Hematopoietic multipotent progenitor cell treated with erythropoietin and hydrocortisone succinate and interleukin-3 and kit ligand, for 4 days (in vitro differentiated cells): ENCODE measurements at regions not wholly inside any gene's neighbourhood (a gene's known extent, or its start where the extent isn't known, plus 50 kb on each side); places are given as distances from the start of the nearest gene placed in this dataset.
A peak's percentile ranks its signal among the peaks of the same experiment; 100 is the strongest.

Experiments used
- DNase-seq: peaks from one replicate; pipeline ENCODE4 v3.0.0-alpha.2; 2015

DNA sequence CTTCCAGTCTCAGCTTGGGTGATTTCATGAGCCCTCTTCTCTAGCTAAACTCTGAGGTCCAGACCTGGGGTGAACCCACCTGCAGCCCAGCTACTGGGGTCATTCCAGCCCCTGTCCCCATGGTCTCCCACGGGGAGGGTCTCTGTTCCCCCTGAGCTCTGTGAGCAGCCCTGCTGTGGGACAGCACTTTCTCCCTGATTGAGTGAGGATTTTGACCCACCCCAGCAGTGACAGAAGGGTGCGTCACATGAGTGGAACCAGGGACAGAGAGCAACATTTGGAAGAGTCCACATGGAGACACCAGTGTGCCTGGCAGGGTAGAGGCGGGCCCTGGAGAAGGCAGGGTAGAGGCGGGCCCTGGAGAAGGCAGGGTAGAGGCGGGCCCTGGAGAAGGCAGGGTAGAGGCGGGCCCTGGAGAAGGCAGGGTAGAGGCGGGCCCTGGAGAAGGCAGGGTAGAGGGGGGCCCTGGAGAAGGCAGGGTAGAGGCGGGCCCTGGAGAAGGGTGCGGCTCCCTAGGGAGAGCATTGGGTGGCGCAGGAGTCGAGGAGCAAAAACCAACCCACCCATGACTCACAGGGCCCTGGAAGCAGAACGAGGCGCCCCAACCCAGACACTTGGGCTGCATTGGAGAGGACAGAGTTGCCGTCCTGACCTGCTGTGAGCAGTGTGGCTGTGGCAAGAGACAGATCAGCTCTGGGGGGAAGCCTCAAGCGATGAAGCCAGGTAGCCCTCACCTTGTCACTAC is 227.7 kb upstream of the B3GAT1 start:
- peak; percentile 19 for DNase-seq

DNA sequence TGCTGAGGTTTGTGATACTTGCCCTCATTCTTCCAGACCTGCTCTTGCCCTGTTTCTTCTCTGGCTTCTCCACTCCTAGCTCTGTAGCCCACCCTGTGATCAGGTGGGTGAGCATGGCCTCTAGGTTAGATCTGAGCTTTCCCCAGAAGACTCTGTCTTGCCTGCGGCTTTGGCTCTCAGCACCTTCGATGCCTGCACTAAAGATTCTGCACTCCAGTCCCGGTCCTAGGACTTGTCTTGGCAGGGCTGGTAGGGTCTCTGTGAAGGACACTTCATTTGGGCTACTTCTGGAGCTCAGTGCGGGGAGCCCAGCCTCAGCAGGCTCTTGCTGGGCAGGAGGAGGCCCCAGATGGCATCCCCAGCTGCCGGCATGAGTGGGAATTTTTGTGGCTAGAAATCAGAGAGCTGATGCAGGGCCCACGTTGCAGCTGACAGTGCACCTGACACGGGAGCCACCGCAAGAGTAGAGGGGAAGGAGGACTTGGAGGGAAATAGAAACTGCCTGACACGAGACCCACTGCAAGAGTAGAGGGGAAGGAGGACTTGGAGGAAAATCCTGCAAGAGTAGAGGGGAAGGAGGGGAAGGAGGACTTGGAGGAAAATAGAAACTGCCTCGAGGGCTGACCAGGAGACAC is 226.9 kb upstream of the B3GAT1 start:
- DNase-seq = no peak

DNA sequence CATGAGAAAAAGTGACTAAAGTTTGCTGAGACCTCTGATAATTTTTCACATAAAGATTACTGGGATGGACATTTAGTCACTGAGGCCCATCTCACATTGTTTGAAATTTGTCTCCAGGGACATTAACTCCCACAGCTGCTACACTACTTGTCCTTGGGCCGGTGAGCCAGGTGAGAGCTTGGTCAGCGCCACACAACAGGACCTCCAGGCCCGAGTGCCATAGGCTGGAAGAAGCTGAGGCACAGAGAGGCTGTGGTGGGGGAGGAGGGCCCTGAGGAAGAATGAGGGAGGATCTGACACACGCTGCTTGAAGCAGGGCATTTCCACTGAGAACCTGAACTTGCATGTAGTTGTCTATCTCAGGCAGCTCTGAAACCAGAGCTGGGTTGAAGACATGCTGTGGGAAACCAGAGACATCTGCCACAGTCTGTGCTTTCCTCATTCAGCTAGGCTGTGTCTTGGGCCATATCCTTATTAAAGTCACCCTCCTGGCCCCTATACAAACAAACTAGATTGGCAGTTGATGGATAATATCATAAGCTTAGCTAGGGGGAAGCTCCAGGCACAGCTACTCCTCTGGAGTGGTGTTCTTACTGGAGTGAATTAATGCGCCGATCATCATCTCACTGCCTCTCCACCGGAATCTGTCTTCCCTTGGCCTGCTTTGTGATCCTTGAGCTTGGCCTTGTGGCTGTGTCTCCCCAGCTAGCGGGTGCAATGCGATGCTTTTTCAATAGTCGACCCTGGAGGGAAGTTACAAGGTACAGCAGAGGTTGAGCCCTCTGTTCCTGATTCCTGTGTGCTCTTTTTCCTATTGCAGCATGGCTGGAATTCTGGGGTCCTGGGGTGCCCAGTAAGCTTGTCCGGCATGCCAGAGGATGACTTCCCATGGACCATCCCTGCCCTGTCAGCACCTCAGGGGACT is 225.3 kb upstream of the B3GAT1 start:
- DNase-seq = no peak

DNA sequence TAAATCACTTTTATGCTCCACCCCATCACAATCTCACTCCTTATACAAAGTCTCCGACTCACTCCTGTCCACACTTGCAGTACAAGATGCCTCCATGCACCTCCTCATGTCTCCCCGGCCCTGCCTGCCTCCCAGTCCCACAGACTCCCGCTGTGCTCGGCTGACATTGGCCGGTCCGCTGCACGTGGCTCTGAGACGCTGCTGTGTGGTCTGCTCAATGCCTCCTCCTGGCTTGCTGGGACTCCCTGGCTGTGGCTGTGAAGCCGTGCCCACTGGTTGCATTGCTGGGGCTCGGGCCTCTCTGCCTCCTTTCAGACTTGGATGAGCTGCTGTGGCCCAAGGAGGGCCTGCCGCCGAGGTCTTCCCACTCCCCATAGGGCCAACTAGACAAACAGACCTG is 224.0 kb upstream of the B3GAT1 start:
- DNase-seq = no peak

DNA sequence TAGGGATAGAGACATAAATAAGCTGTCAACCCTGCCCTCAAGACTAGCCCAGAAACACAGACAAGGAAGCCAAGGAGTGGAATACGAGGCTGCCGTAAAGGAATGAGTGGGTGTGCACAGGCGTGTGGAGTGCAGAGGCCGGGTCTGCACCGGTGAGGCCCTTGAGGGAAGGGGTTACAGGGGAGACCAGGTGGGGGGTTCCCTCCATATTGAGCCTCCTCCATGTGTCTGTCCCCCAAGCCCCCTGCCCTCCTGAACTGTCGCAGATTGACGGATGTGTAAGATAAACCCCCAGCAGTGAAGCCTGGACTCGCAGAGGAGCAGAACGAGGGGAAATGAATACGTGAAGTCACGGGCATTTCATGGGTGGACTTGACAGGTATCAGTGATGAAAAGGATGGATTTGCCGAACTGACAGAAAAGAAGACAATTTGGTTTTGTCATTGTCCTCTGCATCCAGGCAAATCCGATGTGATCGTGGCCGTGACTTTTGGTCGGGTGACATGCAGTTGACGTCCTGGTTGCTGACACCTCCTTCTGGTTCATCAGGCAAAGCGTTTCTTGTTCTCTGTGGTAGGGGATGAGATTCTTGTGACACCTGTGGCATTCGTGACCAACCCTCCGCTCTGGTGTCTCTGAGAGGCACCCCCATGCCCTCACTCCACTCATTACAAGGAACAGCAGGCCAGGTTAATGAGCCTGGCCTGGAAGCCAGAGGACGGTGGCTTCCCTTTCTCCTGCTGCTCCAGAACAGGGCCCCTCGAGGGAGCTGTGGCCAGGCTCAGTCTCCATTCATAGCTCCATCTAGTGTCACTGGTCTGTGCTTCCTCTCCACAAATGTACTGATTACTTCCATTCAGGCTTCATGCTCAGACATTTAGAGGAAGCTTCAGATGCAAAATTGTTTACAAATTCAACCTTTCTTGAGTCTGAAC is 223.1 kb upstream of the B3GAT1 start:
- no peak for DNase-seq

DNA sequence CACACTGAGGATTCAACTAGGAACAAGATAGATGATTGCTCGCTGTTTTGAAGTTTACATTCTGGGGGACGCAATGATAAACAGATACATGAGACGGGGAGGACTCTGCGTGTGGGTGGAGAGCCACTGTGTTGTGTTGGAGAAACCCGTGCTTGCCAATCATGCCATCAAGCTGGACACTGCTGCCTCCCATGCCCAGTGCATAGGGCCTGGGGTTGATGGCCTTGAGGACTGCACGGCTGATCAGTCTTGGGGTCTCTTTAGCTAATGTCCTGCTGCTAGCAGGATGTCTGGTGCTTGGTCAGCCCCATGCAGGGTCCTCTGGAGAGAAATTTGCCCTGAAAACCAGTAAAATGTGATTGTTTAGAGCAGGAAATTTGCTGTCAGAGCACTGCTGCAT is 221.2 kb upstream of the B3GAT1 start:
- no peak for DNase-seq

DNA sequence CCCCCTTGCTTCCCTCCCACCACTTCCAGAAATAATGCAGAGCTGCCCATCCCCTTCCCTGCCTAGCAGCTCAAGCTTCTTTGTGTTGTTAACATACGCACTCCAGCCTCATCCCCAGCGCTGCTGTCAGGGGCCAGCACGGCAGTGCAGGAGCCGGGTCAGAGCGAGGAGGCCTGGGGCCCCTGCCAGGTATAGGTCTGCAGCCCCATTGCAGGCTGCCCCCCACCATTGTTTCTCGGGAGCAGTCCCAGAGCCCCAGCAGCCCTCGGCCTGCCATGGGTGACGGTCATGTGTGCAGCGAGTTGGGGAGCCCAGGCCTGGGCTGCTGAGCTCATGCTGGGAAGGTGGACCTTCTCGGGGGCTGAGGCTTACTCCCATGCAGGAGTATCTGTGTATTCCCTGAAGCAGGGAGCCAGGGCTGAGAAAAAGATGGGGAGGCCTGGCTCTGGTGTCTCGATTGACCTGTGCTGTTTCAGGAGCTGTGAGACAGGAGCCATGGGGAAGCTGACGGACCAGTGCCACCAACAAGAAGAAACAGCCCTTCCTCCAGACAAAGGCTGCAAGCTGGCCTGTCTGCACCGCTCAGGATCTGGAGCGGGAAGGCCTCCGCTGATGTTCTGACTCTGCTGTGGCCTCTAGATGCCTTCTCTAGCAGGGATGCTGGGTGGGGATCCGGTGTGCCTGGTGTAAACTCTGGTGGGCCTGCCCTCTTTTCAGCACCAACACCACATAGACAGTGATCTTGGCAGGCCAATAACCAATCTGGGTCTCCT is 220.5 kb upstream of the B3GAT1 start:
- DNase-seq = no peak

DNA sequence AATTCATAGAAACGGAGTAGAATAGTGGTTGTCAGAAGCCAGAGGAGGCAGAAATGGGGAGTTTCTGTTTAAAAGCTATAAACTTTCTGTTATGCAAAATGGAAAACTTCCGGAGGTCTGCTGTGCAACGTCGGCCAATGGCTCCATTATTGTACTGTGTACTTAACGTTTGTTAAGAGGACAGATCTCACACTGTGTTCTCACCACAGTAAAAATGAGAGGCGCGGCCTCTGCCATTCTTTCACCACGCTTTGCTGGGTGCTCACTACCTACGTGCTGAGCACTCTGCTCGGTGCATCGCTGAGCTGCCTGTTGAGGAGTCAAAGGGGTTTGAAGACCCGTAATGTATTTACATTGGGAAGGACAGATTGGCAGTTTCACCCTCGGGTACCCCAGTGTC is 218.8 kb upstream of the B3GAT1 start:
- no peak for DNase-seq

DNA sequence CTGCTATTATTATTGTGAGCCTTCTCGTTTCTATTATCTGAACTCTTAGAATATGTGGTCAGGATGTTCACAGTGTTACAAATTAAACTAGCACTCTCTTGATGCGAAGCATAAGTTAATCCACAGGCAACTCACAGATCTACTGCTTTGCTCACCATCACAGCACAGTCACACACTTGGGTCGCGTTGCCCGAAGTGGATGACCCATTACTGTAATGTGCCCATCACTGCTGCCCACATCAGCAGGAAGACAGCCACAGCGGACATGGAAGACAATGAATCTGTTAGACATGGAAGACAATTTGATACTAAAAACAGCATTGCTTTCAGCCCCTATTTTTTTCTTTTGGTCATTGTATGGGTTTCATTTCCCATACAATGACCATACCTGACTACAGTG is 216.4 kb upstream of the B3GAT1 start:
- DNase-seq = no peak

DNA sequence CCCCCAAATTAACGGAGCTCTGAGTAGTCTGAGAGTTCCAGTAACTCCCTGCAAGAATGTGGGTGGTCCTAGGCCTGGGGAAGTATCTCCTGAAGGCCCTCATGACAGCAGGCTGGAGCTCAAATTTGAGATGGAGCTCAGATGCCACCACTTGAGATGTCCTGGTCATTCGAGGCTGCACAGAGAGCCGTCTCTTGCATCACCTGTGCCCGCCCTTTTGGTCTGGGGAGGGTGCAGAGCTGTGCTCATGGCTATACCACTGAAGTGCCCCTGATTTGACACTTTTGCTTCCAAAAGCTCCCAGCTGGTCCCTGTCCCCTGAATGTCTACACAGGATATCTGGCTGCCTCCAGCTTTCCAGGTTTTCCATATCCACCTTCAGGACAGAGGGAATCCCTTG is 214.0 kb upstream of the B3GAT1 start:
- DNase-seq = no peak

DNA sequence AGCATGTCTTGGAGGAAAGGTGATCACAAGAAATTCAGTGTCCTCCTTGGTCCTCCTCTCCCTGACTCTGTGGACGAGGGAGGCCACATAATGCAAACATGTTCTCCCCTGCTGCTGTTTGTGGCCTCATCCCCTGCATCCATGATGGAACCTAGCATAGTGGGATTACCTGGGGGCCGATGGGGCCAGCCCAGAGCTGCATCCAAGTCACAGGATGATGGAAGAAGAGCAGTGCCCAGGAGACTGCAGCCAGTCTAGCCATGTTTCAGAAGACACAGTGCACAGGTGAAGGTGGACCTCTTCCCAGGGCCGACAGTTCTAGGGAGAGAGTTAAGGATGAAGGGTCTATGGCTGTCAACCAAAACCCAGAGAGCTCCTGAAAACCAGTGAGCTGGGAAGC is 213.6 kb upstream of the B3GAT1 start:
- DNase-seq = no peak

DNA sequence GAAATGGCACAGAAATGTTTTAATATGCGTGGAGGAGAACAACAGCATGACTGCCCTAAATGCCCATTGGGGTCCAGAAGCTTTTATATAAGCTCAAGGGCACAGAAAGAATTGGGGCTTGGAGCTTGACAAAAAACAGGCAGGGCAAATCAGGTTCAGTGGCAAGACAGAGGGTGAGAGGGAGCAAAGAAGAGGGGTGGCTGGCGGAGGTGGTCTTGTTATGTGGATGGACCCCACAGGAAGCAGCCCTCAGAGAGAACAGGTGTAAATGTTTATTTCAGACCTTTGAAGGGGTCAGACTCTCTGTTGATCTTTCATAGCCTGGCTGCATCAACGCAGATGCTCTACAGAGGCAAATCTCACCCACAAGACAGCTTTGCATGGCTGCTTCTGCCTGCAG is 213.1 kb upstream of the B3GAT1 start:
- no peak for DNase-seq

DNA sequence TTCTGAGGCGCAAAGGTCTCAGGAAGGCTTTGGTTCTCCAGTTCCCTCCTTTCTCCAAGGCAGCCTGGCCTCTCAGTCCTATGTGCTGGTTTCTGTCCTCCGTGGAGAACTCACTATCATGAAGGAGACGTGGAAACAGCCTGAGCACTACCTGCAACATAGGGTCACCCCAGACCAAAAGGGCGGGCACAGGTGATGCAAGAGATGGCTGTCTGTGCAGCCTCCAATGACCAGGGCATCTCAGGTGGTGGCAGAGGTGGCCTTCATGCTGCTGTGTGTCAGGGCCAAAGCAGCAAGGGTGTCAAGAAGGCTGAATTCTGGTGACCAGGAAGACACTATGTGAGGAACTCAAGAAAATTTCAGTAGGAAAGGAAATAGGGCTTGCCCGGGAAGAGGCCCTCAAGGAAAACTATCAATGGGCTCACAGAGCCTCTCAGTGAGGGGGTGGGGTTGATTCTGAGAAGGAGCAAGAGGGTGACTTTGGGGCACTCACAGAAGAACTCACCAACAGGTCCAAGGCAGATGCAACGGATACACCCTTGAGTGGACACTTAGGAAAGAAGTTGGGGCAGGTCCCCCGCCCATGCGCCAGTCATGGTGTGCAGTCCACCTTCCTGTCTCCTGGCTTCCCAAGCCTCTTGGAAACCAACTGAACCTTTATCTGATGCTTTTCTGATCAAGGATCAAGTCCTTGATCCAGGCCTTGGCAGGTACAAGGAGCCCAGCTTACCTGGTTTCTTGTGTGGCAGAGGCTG is 212.3 kb upstream of the B3GAT1 start:
- DNase-seq = no peak

DNA sequence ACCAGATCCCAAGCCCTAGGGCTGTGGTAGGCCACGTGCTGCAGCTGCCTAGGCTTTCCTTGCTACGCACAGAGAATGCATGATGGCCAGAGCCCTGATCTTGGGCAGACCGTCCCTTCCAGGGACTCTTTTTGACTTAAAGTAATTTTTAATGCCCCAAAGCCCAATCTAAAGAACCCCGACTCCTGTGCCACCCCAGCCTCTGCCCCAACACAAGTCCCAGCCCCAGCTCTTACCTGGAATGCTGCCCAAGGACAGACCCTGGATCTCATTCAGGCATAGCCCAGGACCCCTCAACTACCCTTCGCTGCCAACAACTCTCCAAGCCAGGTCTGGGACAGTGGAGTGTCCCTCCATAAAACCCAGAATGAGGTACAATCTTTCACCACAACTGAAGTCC is 211.7 kb upstream of the B3GAT1 start:
- DNase-seq = no peak

DNA sequence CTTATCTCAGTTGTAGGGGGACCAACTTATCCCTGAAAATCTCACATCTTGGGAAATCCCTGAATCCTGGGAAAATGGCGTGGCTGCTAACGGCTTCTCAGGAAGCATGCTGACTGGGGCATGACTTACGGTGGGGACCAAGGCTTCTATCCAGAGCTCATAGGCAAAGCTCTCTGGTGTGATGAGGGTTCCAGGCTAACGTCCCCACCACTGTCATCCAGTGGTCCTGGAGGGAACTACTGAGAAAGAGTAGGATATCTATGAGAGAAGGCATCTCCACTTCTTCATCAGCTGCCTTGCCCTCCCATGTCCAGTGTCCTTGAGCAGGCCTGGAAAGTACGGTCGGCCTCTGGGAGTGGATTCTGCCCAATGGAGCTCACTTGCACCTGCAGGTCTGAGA is 210.4 kb upstream of the B3GAT1 start:
- no peak for DNase-seq

DNA sequence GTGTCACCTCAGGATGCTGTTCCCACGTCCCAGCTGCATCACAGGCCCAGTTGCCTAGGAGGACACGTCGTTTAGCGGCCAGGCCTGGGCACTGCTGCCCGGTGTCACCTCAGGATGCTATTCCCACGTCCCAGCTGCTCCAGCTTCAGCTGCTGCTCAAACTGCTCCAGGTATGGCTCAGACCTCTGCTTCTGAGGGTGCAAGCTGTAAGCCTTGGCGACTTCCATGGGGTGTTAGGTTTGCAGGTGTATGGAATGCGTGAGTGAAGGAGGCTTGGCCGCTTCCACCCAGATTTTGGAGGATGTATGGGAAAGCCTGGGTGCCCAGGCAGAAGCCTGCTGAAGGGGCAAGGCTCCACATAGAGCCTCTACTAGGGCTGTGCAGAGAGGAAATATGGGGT is 205.3 kb upstream of the B3GAT1 start:
- no peak for DNase-seq

DNA sequence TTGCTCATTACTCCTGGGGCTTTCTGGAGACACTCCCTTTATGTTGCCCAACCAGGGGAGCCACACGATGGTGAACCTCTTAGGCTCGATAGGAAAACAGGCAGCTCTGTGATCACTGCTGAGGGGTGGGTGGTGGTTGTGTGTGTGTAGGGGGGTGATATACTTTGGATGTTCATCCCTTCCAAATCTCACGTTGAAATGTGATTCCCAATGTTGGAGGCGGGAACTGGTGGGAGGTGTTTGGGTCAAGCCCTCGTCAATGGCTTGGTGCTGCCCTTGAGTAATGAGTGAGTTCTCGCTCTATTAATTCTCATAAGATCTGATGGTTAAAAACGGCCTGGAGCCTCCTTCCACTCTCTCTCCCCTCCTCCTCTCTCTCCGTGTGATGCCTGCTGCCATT is 204.0 kb upstream of the B3GAT1 start:
- DNase-seq = no peak

DNA sequence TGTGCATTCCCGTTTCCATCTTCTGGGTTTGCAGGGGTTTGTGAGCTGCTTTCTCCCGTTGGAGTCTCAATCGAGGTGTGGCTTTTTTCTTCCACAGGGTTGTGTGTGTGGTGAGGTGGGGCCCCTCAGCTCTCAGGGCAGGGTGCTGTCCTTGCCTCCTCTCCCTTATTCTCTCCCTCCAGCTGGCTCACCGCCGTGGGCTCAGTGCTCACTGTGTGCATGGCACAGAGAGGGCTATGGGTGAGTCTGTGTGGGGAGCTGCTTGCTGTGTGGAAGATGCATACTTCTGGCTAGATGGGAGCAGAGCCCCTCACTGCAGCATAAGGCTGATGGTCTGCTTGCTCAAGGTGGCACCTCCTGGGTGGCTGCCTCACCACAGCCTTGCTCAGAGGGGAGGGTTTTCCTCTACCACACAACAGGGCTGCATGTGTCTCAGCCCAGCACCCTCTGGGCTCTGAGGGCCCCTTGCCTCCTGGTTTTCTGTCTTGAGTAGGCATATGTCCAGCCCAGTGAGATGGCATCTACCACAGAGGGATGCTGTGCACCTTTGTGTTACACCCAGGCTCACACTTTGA is 203.1 kb upstream of the B3GAT1 start:
- DNase-seq = no peak

DNA sequence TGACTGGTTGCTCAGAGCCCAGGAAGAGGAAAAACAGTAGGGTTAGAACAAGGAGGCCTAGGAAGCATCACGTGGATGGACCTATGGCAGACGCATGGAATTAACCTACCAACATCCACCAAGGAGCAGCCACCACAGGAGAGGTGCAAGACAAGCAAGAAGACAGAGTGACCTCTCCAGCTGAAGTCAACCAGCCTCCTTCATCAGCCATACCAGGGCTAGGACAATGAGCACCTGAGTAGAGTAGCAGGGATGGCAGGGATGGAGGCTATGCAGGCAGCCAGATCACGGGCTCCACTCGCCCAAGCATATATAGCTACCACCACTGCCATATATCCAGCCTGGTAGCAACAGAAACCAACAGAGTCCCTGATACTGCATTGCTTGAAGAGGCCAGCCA is 202.1 kb upstream of the B3GAT1 start:
- DNase-seq = no peak

DNA sequence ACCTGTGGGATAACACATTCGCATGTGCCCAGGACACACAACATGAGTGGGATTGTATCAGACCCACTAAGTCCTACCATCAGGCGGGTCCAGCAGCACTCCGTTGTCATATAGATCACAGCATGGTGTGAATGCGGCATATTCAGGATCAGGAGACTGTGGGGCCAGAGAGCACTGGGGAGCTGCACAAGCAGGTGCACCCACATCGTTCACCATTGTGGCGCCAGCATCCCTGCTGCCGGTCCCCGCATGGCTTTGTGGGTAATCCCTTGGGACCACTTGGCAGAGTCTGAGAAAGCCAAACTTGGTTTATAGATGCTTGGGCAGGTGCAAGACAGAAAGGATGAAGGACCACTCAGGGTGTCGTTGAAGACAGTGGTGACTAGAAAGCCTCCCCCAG is 201.6 kb upstream of the B3GAT1 start:
- no peak for DNase-seq
